ENCODE measurements at regions not wholly inside any gene's neighbourhood (a gene's known extent, or its start where the extent isn't known, plus 50 kb on each side); places are given as distances from the start of the nearest gene placed in this dataset.

DNA sequence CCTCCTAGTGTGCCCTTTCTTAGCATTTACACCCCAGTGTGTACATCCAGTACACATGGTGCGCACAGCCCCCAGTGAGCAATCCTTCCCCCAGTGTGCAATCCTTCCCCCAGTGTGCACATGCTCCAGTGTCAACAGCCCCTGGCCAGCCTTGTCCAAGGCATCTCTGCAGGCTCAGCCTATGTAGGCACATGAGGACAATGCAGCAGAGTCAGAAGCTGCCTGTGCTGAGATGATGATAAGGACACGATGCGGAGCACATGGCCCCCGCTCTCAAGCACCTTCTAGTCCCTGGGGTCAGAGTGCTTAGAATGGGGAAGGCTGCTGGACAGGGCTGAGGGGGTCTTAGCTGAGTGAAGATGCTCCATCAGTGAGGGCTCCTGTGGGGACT is 69.8 kb downstream of the GADD45G start:
- TF ChIP-seq, protein P1, sequence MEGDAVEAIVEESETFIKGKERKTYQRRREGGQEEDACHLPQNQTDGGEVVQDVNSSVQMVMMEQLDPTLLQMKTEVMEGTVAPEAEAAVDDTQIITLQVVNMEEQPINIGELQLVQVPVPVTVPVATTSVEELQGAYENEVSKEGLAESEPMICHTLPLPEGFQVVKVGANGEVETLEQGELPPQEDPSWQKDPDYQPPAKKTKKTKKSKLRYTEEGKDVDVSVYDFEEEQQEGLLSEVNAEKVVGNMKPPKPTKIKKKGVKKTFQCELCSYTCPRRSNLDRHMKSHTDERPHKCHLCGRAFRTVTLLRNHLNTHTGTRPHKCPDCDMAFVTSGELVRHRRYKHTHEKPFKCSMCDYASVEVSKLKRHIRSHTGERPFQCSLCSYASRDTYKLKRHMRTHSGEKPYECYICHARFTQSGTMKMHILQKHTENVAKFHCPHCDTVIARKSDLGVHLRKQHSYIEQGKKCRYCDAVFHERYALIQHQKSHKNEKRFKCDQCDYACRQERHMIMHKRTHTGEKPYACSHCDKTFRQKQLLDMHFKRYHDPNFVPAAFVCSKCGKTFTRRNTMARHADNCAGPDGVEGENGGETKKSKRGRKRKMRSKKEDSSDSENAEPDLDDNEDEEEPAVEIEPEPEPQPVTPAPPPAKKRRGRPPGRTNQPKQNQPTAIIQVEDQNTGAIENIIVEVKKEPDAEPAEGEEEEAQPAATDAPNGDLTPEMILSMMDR (IDR thresholded peaks at IDR 0.05; ENCODE audit: low read depth, low read length, missing control alignments) = no peak
- H3K36me3 ChIP-seq (replicated peaks) = no peaks in the 10 kb centered on the region
- DNase-seq = no peak
- no peak overlapping the region for H3K27ac ChIP-seq
- H3K27me3 ChIP-seq (replicated peaks) = no peaks in the 10 kb centered on the region
- no peak overlapping the region for H3K4me3 ChIP-seq (ENCODE audit: low read depth, low read length)
- in situ Hi-C loops (cut with HindIII; ENCODE audit: low pct_ligation_motif_present, low sequenced_read_pairs) = no loop called here

DNA sequence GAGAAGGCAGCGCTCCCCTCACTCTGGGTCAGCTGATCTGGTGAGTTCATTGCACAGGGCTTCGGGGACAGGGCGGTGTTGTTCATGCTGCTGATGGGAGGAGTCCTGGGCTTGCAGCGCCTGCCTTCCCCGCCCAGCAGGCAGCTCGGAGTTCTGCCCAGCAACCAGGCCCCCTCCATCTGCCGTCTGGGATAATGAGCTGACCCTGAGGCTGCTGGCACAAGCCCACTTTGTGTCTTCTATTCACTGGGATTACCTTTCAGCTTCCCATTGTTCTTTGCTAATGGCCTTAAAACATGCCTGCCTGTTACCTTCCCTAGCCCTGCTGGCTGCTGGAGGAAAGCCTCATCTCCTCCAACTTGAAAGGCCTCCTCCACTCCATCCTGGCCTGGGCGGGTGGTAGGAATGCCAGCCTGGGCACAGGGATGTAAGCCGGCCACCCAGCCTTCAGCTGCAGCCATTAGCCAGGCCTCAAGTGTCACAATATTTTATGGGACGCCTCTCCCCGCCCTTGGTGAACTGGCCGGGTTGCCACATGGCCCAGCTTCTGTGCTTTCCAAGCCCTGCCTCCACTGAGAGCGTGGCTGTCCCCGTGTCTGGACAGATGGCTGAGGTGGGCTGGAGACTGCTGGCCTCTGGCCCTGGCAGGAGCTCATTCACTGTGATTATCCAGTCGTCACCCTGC is 70.4 kb downstream of the GADD45G start:
- no peak overlapping the region for H3K27ac ChIP-seq

DNA sequence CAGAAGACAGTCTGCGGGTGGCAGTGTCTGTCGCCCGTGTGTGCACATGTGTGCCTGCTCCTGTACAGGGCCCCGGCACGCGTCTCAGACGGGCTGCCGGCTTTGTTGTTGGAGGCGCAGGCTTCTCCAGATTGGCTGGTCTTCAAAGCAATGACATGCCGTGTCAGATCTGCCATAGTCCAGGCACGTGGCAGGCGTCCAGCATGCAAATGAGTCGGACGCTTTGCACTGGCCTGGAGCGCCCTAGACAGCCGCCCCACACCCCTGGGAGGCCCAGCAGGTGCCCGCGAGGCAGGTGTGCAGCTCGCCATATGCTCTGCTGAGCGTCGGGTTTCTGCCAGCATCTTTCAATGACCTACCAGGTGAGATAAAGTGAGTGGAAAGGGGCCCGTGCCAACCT is 71.5 kb downstream of the GADD45G start:
- Histone ChIP-seq H3K36me3 (replicated peaks) (no peaks in the 10 kb centered on the region), H3K27ac (no peak overlapping the region), H3K4me3 (ENCODE audit: low read depth, low read length) (no peak overlapping the region), H3K27me3 (replicated peaks) (no peaks in the 10 kb centered on the region)
- DNase-seq = no peak
- in situ Hi-C loops (cut with HindIII; ENCODE audit: low pct_ligation_motif_present, low sequenced_read_pairs) = no loop called here
- TF ChIP-seq, protein P1 (IDR thresholded peaks at IDR 0.05; ENCODE audit: low read depth, low read length, missing control alignments) = no peak

More for the DNA sequence above, 70.4 kb downstream of the GADD45G start:
- Histone ChIP-seq H3K4me3 (ENCODE audit: low read depth, low read length) (no peak overlapping the region), H3K36me3 (replicated peaks) (no peaks in the 10 kb centered on the region), H3K27me3 (replicated peaks) (no peaks in the 10 kb centered on the region)
- in situ Hi-C loops (cut with HindIII; ENCODE audit: low pct_ligation_motif_present, low sequenced_read_pairs) = no loop called here
- DNase-seq = no peak
- TF ChIP-seq, protein P1 (IDR thresholded peaks at IDR 0.05; ENCODE audit: low read depth, low read length, missing control alignments) = no peak

DNA sequence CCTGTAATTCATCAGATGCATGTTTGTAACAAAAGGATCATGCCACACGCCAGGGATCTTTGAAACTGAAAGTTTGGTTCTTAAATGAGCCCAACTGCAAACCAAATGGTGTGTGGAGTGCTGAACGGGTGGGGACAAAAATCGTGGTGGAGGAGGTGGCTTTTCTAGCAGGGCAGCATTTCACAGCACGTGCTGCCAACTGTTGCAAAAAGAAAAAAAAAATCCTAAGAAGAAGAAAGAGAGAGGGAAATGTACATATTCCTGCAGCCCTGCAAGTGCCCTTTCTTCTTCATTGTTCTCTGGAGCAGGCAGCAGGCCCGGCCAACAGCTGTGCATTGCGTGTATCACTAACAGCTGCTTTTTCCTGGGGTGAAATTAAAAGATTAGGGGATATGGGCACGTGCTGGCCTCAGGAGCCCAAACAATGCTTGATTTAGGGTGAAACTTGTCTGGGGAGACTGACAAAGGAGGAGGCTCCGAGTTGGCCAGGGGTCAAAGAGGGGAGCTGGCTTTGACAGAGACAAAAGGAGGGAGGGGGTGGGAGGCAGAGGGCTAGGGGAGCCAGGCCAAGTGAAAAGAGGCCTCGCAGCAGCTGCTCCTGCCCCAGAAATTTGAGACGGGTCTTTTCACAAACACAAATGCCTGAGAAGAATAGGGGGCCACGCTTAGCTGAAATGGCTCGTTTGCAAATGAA is 73.0 kb downstream of the GADD45G start:
- Histone ChIP-seq H3K4me3 (ENCODE audit: low read depth, low read length) (no peak overlapping the region), H3K27me3 (replicated peaks) (no peaks in the 10 kb centered on the region), H3K36me3 (replicated peaks) (no peaks in the 10 kb centered on the region), H3K27ac (no peak overlapping the region)
- no peak for DNase-seq
- in situ Hi-C loops (cut with HindIII; ENCODE audit: low pct_ligation_motif_present, low sequenced_read_pairs) = no loop called here
- TF ChIP-seq, protein P1 (IDR thresholded peaks at IDR 0.05; ENCODE audit: low read depth, low read length, missing control alignments) = no peak

DNA sequence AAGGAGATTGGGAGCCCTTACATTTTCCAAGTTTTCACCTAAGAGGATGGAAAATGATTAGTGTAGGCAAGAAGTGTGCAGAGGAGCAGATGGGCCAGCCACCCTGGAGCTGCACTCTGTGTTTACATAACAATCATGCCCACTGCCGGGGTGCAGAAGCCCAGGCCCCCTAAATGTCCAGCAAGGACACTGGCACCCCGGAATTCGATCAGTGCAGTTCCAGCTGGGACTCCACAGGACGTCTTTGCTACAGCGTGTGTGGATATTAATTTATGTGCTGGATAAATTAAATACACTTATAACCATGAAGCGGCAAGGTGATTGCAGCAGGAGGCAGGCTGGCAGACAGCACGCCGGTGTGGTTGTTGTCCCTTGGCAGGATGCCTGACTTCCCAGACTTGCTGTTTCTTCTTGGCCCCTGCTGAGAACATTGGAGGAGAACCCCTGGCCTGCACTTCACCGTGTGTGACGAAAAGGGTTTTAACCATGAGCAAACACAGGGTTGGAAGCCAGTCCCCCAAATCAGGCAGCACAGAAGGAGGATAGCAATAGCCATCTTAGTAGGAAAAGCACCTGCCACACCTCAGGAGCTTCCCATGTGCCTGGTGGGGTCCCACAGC is 73.7 kb downstream of the GADD45G start:
- Histone ChIP-seq H3K27me3 (replicated peaks) (no peaks in the 10 kb centered on the region), H3K4me3 (ENCODE audit: low read depth, low read length) (no peak overlapping the region), H3K27ac (no peak overlapping the region), H3K36me3 (replicated peaks) (no peaks in the 10 kb centered on the region)
- in situ Hi-C loops (cut with HindIII; ENCODE audit: low pct_ligation_motif_present, low sequenced_read_pairs) = no loop called here
- DNase-seq = no peak
- TF ChIP-seq, protein P1 (IDR thresholded peaks at IDR 0.05; ENCODE audit: low read depth, low read length, missing control alignments) = no peak

Measured in brain microvascular endothelial cell (primary cell).